ENCODE measurements at regions not wholly inside any gene's neighbourhood (a gene's known extent, or its start where the extent isn't known, plus 50 kb on each side); places are given as distances from the start of the nearest gene placed in this dataset.
"Not testable (repeated sequence)": the region's sequence is repeated elsewhere in the genome, so short reads cannot be mapped to it uniquely, and the experiment has no call there.

- DNase-seq (ENCODE audit: low read depth, low spot score): no peak
These were observed 55.0 kb upstream of the CXXC4 start for GRCh38 chr4:104549736-104550135.

DNA sequence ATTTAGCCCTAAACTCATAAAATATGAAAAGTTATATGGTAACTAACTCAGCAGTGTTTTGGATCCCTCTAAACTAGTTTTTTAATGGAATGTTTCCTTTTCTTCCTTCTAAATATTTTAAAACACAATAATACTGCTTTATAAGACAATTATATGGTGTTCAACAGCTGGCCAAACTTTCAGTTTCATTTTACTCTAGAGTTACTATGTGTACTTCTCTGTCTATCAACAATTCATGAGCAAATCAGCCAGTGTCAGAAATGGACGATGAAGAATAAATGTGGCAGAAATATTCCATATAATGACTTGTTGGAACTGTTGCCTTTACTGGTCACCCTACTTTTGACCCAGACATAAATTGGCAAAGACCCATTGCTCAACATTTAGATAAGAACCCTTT is 64.8 kb upstream of the CXXC4 start:
- DNase-seq (ENCODE audit: low read depth, low spot score): no peak

GRCh38 chr4:104571341-104571740 is 76.6 kb upstream of the CXXC4 start:
- DNase-seq (ENCODE audit: low read depth, low spot score): no peak

DNA sequence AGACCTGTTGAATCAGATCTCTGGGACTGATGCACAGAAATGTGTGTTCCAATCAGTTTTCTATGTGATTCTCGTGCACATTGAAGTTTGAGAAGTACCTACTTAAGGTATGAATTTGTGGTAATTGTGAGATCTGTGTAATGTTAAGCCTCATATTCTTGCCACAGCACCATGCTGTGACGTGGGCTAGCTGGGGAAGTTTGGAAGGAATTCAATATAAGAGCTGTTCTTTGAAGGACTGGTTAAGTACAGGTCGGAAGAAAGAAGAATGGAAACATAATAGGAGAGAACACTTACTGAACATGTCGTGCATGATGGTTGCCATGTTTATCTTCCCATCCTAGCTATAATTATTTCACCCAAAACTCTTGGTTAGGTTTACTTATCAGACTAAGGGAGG is 79.7 kb upstream of the CXXC4 start:
- DNase-seq (ENCODE audit: low read depth, low spot score): no peak

GRCh38 chr4:104575278-104575677 is 80.6 kb upstream of the CXXC4 start:
- DNase-seq (ENCODE audit: low read depth, low spot score): no peak

- DNase-seq (ENCODE audit: low read depth, low spot score): no peak
These were observed 82.7 kb upstream of the CXXC4 start for GRCh38 chr4:104577405-104577804.

GRCh38 chr4:104581476-104581875 is 86.8 kb upstream of the CXXC4 start:
- not testable (repeated sequence) for DNase-seq (ENCODE audit: low read depth, low spot score)

DNA sequence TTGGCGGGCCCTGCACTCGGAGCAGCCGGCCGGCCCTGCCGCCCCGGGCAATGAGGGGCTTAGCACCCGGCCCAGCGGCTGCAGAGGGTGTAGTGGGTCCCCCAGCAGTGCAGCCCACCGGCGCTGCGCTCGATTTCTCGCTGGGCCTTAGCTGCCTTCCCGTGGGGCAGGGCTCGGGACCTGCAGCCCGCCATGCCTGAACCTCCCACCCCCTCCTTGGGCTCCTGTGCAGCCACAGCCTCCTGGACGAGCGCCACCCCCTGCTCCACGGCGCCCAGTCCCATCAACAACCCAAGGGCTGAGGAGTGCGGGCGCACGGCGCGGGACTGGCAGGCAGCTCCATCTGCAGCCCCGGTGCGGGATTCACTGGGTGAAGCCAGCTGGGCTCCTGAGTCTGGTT is 87.4 kb upstream of the CXXC4 start:
- DNase-seq (ENCODE audit: low read depth, low spot score): not testable (repeated sequence)

DNA sequence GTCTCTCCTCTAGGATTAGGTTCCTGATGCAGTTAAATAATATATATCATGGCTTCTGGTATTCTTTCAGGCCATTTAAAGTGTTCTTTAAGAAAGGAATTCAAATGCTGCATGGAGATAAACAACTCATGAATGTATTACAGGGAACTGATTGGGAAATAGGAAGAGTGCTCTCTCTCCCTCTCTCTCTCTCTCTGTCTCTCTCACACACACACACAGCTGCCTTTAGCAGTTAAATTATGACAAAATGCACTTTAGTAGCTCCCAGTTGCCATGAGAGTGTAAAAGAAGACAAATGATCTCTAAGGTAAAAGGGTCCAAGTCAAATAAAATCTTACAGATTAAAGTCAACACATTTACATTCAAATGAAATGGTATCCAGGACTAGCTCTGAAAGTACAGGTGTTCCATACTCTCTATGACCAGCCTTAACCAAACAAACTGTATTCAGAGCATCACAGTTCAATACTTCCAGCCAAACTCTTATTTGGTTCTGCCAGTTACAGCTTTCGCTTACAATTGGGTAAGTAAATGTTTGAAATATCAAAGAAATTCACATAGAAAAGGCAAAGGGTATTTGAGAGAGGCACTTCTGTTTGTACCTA is 94.7 kb upstream of the CXXC4 start:
- no peak for DNase-seq (ENCODE audit: low read depth, low spot score)

GRCh38 chr4:104591510-104591911 is 96.8 kb upstream of the CXXC4 start:
- no peak for DNase-seq (ENCODE audit: low read depth, low spot score)

- DNase-seq (ENCODE audit: low read depth, low spot score): no peak
These were observed 97.5 kb upstream of the CXXC4 start for GRCh38 chr4:104592183-104592582.

GRCh38 chr4:104593019-104593418 is 98.3 kb upstream of the CXXC4 start:
- DNase-seq (ENCODE audit: low read depth, low spot score): no peak

DNA sequence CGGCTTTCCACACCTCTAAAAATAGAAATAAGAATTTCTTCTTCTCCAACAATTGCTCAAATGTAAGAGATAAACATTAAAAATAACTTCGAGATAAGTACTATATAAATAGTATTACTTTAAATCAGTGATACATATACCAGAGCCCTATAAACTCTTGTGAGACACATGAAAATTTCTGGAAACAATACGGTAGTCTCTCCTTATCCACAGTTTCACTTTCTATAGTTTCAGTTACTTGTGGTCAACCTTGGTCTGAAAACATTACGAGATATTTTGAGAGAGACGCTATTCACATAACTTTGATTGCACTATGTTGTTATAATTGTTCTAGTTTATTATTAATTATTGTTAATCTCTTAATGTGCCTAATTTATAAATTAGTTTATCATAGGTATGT is 101.5 kb upstream of the CXXC4 start:
- DNase-seq (ENCODE audit: low read depth, low spot score): no peak

DNA sequence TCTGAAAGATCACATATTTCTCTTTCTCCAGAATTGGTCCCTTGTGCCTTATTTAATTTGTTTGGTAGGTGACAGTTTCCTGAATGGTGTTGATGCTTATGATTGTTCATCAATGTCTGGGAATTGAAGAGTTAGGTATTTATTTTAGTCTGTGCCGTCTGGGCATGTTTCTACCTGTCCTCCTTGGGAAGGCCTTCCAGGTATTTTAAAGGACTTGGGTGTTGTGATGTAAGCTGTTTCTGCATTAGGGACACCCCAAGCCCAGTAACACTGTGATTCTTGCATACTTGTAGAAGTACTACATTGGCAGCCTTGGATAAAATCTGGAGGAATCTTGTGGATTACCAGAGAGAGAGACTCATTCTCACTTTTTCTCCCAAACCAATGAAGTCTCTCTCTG is 120.8 kb upstream of the CXXC4 start:
- DNase-seq (ENCODE audit: low read depth, low spot score): no peak

GRCh38 chr4:104615926-104616325 is 121.2 kb upstream of the CXXC4 start:
- DNase-seq (ENCODE audit: low read depth, low spot score): no peak

- no peak for DNase-seq (ENCODE audit: low read depth, low spot score)
These were observed 121.7 kb upstream of the CXXC4 start for GRCh38 chr4:104616401-104616820.

DNA sequence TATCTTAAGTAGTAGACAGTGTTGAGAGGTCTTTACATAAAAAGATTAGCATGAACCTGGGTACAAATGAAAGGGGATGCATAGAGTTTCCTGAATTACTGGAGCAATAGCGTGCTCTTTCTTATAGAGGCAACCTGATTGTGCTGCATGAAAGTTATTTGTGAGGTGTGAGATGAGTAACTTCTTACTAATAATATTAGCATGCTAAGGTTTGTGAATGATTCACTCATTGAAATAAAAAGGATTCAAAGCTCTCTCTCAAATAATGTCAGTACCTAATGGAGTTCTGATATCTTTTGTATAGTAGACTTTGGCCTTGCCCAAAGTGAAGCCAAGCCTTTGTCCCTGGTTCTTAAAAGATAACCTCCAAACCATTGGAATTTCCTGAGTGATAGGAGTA is 131.0 kb upstream of the CXXC4 start:
- no peak for DNase-seq (ENCODE audit: low read depth, low spot score)

GRCh38 chr4:104629601-104630000 is 134.9 kb upstream of the CXXC4 start:
- DNase-seq (ENCODE audit: low read depth, low spot score): no peak

GRCh38 chr4:104630272-104630671 is 135.6 kb upstream of the CXXC4 start:
- DNase-seq (ENCODE audit: low read depth, low spot score): no peak

- no peak for DNase-seq (ENCODE audit: low read depth, low spot score)
These were observed 136.3 kb upstream of the CXXC4 start for GRCh38 chr4:104631000-104631399.

DNA sequence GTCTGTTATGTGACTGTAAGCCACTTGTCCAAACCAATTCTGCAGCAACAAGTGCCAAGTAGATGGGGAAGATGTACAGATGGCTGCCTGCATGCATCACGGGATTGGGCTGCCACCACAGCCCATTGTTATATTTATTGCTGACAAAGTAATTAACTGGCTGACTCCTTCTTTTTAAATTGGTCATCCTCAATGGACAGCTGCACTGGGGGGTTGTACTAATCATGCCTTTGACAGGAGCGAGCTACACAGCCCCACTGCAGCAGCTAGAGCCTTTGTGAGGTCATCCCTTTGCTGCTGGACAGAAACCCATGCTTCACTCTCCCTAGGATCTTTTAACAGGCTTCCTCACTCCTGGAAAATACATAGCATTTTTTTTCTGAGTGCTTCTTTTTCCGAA is 146.7 kb upstream of the CXXC4 start:
- no peak for DNase-seq (ENCODE audit: low read depth, low spot score)

DNA sequence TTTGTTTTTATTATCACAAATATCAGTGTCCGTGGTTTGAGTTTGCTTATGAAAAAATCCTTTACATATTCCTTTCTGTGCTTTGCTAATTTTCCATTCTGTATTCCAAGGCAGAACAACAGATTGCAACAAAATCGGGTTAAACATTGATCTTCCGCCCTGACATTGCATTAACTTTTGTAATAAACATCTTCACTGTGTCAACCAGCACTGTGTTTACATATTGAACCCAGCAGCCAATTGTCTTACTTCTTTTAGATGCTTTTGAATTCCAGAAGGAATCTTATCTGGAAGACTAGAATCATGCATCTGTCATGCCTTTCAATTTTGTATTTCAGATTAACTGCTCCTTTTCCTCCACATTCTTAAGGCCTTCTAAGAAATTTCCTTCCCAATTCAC is 147.8 kb upstream of the CXXC4 start:
- DNase-seq (ENCODE audit: low read depth, low spot score): no peak

DNA sequence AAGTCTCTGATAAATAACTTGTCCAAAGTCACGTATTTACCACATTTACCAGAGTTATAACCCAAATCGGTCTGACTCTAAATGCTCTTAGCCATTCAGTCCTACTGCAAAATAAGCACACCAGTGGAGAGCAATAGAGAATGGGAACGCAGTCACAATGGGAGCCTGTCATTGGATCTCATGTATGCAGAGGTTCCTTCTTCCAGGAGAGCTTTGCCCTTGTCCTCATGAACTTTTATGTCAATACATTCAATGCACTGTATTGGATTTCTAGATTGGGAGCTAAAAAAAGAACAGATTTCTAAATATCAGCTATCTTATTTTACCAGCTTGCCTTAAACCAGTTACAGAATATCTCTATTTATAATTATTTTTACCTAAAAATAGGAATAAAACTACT is 149.1 kb upstream of the CXXC4 start:
- DNase-seq (ENCODE audit: low read depth, low spot score): no peak

GRCh38 chr4:104649631-104650030 is 154.9 kb upstream of the CXXC4 start:
- DNase-seq (ENCODE audit: low read depth, low spot score): no peak
